ENCODE measurements at regions not wholly inside any gene's neighbourhood (a gene's known extent, or its start where the extent isn't known, plus 50 kb on each side); places are given as distances from the start of the nearest gene placed in this dataset.
A peak's percentile ranks its signal among the peaks of the same experiment; 100 is the strongest.

DNA sequence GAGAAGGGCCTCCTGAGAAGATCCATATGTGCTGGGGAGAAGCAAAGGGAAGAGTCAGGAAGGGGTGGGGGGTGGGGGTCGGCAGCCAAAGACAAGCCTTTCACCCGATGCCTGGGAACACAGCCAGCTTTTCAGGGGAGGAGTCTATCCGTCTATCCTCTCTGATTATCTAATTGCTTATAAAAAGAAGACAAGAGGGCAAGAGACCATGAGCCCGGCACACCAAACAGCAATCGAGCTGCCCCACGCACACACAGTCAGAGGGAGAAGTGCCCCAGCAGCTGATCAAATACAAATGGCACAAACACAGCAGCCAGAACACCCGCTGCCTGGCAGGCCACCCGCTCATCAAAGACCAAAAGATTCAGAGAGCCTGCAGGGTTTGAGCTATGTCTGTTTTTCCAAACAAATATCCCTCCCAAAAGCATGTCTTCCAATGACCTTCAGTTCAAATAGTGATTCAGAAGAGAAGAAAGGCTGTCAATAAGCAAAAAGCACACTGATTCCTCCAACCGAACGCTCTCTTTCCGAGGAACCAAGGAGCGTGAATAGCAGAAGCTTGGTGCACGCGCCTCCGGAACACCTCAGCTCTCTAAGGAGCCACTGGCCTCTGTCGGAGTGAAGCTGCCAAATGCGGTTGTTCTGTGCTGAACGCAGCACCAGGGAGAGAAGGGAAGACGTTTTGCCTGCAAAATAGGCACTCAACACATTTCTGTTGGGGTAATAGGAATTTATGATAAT, 419.2 kb downstream of the OCA2 start:
- no peaks in the 10 kb centered on the region for H3K36me3 ChIP-seq
- H3K9me3 ChIP-seq: no peaks in the 10 kb centered on the region
- no peak for DNase-seq (ENCODE audit: extremely low spot score in 2 of 2)
- no peak overlapping the region for H3K27ac ChIP-seq
- no peak overlapping the region for H3K4me3 ChIP-seq
- intact Hi-C loops (cut with DNase I): no loop called here
- no peak for TF ChIP-seq POLR2A (IDR thresholded peaks at IDR 0.05)
- no peaks in the 10 kb centered on the region for H3K4me1 ChIP-seq
- H3K27me3 ChIP-seq: no peaks in the 10 kb centered on the region

DNA sequence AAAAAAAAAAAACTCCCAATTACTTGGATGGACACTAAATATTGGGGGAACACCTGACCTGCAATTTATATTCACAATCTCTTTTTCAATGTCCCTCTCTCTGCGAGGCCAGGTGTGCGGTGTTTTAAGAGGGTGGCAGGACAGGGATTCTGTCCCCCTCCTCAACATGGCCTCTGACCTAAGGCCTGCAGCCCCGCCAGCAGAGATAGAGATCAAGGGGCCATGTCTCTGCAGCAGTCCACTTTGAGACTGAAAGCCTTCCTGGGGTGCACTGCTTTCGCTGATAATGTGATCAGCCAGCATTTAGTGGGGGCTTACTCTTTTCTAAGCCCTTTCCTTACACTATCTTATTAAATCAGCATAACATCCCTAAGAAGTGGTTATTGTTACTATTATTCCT, 419.9 kb downstream of the OCA2 start:
- no peaks in the 10 kb centered on the region for H3K4me1 ChIP-seq
- TF ChIP-seq POLR2A (IDR thresholded peaks at IDR 0.05) (no peak), POLR2AphosphoS5 (IDR thresholded peaks at IDR 0.05; ENCODE audit: insufficient read depth in 1 of 2, low read depth in 1 of 2) (no peak)
- TF ChIP-seq, protein P1, sequence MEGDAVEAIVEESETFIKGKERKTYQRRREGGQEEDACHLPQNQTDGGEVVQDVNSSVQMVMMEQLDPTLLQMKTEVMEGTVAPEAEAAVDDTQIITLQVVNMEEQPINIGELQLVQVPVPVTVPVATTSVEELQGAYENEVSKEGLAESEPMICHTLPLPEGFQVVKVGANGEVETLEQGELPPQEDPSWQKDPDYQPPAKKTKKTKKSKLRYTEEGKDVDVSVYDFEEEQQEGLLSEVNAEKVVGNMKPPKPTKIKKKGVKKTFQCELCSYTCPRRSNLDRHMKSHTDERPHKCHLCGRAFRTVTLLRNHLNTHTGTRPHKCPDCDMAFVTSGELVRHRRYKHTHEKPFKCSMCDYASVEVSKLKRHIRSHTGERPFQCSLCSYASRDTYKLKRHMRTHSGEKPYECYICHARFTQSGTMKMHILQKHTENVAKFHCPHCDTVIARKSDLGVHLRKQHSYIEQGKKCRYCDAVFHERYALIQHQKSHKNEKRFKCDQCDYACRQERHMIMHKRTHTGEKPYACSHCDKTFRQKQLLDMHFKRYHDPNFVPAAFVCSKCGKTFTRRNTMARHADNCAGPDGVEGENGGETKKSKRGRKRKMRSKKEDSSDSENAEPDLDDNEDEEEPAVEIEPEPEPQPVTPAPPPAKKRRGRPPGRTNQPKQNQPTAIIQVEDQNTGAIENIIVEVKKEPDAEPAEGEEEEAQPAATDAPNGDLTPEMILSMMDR (IDR thresholded peaks at IDR 0.05): no peak
- H3K9me3 ChIP-seq: no peaks in the 10 kb centered on the region
- DNase-seq (ENCODE audit: extremely low spot score in 2 of 2): no peak
- intact Hi-C loops (cut with DNase I): no loop called here
- no peaks in the 10 kb centered on the region for H3K27me3 ChIP-seq
- no peak overlapping the region for H3K4me3 ChIP-seq
- no peaks in the 10 kb centered on the region for H3K36me3 ChIP-seq
- H3K27ac ChIP-seq: no peak overlapping the region

DNA sequence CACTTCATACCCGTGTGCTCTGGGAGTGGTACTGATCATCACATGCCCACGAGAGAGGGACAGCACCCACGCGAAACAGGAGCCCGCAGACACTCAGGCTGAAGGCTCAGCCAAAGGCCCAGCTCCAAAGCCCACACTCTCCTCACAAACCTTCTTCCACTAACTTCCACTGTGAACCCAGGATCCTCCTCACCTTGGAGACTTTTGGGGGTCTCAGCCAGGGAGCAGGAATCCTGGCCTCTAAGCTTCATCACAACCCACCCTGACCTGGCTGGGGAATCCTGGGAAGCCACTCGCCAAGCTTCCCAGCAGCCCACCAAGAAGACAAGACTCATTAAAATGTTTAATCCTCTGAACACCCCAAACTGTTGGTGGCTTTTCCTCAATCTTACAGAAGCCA, 421.2 kb downstream of the OCA2 start:
- DNase-seq (ENCODE audit: extremely low spot score in 2 of 2): peak in 1 of 2 donors; percentile 77
- intact Hi-C loops (cut with DNase I): no loop called here

DNA sequence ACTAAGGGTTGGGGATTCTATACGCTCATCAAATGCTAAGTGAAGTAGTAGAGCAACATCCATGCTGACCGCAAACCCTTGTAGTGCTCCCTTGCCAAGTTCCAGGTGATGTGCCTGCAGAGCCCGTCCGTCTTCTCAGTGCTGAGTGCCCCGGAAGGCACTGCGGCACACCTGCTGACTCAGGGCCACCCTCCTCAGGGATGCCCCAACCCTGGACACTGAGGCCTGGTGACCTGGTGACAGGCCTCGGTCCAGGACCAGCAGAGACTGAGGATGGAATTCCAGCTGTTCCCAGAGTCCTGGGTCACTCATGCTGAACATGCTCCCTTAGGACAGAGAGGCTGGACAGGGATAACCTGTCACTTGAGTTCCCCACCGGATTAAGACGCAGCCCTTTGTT, 422.5 kb downstream of the OCA2 start:
- no peak overlapping the region for H3K4me3 ChIP-seq
- intact Hi-C loops (cut with DNase I): no loop called here
- DNase-seq (ENCODE audit: extremely low spot score in 2 of 2): no peak
- TF ChIP-seq POLR2A (IDR thresholded peaks at IDR 0.05) (no peak), POLR2AphosphoS5 (IDR thresholded peaks at IDR 0.05; ENCODE audit: insufficient read depth in 1 of 2, low read depth in 1 of 2) (no peak)
- TF ChIP-seq, protein P1 (IDR thresholded peaks at IDR 0.05): no peak
- H3K4me1 ChIP-seq: no peaks in the 10 kb centered on the region
- no peaks in the 10 kb centered on the region for H3K27me3 ChIP-seq
- H3K36me3 ChIP-seq: no peaks in the 10 kb centered on the region
- no peaks in the 10 kb centered on the region for H3K9me3 ChIP-seq
- no peak overlapping the region for H3K27ac ChIP-seq

More for the DNA sequence above, 421.2 kb downstream of the OCA2 start:
- TF ChIP-seq POLR2AphosphoS5 (IDR thresholded peaks at IDR 0.05; ENCODE audit: insufficient read depth in 1 of 2, low read depth in 1 of 2) (no peak), POLR2A (IDR thresholded peaks at IDR 0.05) (no peak)
- TF ChIP-seq, protein P1 (IDR thresholded peaks at IDR 0.05): no peak
- no peaks in the 10 kb centered on the region for H3K36me3 ChIP-seq
- H3K4me3 ChIP-seq: no peak overlapping the region
- no peaks in the 10 kb centered on the region for H3K4me1 ChIP-seq
- H3K27me3 ChIP-seq: no peaks in the 10 kb centered on the region
- H3K9me3 ChIP-seq: no peaks in the 10 kb centered on the region
- H3K27ac ChIP-seq: no peak overlapping the region

DNA sequence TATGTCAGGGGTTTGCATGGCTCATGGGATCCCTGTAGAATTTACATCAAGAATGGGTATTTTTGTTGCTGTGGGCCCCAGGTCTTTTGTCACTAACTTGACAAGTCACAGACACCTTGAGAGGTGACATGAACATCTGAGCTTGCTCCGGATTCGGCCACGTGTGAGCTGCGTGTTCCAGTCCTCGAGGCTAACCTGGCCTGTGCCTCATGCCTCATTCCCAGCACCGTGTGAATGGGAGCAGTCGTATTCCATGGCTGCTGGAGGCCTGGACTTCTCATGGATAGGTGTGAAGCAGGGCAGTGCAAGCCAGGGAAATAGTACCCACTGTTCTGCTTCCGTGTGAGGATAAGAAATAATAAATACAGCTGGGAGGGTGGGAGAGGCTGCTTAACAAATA, 423.5 kb downstream of the OCA2 start:
- DNase-seq (ENCODE audit: extremely low spot score in 2 of 2): peak; percentile 70
- Histone ChIP-seq H3K4me1 (no peaks in the 10 kb centered on the region), H3K36me3 (no peaks in the 10 kb centered on the region), H3K27me3 (no peaks in the 10 kb centered on the region), H3K4me3 (no peak overlapping the region), H3K27ac (no peak overlapping the region), H3K9me3 (no peaks in the 10 kb centered on the region)
- TF ChIP-seq, protein P1 (IDR thresholded peaks at IDR 0.05): no peak
- intact Hi-C loops (cut with DNase I): no loop called here

Data from vagina (tissue), 2 donors.